Activated naive CD8-positive, alpha-beta T cell treated with anti-CD3 and anti-CD28 coated beads, Interleukin-2, amount 10 ng/mL, durations not matched to agents 7 days and 5 days (primary cell): ENCODE measurements at regions not wholly inside any gene's neighbourhood (a gene's known extent, or its start where the extent isn't known, plus 50 kb on each side); places are given as distances from the start of the nearest gene placed in this dataset.
"Not testable (repeated sequence)": the region's sequence is repeated elsewhere in the genome, so short reads cannot be mapped to it uniquely, and the experiment has no call there.

ENCODE experiments used
- ATAC-seq: fragments of 150-1000 bp; cut with Tn5 transposase; one replicate; pipeline ENCODE4 v1.10.0; 2021; ENCODE audit warnings: low read depth, moderate library complexity
- POLR2A ChIA-PET: fragments of 350-600 bp; sonication (Branson Sonifier 250); formaldehyde crosslinking; loops from one replicate; lab custom pipeline; 2021; ENCODE audit warnings: antibody characterized with exemption; lab: Charles Lee
- DNase-seq: peaks from one replicate; pipeline ENCODE4 v3.0.0; 2021
- H3K27ac Mint-ChIP-seq: one replicate; pipeline ENCODE4 v1.8.0; 2022; ENCODE audit warnings: mild to moderate bottlenecking, mixed read lengths
- H3K27me3 Mint-ChIP-seq: one replicate; pipeline ENCODE4 v1.8.0; 2022; ENCODE audit warnings: mild to moderate bottlenecking, moderate library complexity, mixed read lengths
- H3K36me3 Mint-ChIP-seq: one replicate; pipeline ENCODE4 v1.8.0; 2021; ENCODE audit warnings: mild to moderate bottlenecking, mixed read lengths
- H3K4me1 Mint-ChIP-seq: one replicate; pipeline ENCODE4 v1.8.0; 2021; ENCODE audit warnings: mixed read lengths
- H3K4me3 Mint-ChIP-seq: one replicate; pipeline ENCODE4 v1.8.0; 2022; ENCODE audit warnings: mild to moderate bottlenecking, moderate library complexity, mixed read lengths
- H3K9me3 Mint-ChIP-seq: one replicate; pipeline ENCODE4 v1.8.0; 2021; ENCODE audit warnings: mixed read lengths

DNA sequence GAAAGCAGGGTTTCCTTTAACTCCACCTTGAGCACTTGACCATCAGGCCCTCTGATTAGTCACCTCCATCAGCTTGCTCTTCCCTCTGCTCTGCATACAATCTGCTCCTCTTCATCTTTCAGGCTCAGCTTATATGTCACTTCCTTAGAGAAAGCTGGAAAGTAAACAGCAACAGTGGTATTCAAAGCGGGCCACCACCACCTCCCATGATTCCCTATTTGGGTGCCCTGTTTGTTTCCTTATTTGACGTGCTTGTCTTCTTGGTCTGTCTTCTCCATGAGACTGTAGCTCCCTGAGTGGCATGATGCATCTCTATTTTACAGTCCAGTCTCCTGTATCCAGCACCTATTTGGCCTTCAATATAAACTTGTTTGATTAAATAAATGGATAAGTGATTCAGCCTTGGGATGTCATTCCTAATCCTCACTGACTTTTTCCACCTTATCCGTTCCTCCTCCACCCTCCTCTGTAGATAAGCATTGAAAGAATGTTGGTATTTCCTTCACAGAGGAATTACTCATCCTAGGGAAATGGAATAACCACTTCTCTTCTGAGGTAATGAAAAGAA lies 102.8 kb upstream of the SGK1 start:
- no peak overlapping the region for H3K4me3 Mint-ChIP-seq
- POLR2A ChIA-PET: no interaction called here
- H3K27ac Mint-ChIP-seq: no peak overlapping the region
- H3K4me1 Mint-ChIP-seq: no peaks in the 10 kb centered on the region
- DNase-seq: no peak
- H3K36me3 Mint-ChIP-seq: peaks cover 5% of the 10 kb centered on the region
- H3K9me3 Mint-ChIP-seq: no peaks in the 10 kb centered on the region
- peaks cover 3% of the 10 kb centered on the region for H3K27me3 Mint-ChIP-seq
- no peak for ATAC-seq

DNA sequence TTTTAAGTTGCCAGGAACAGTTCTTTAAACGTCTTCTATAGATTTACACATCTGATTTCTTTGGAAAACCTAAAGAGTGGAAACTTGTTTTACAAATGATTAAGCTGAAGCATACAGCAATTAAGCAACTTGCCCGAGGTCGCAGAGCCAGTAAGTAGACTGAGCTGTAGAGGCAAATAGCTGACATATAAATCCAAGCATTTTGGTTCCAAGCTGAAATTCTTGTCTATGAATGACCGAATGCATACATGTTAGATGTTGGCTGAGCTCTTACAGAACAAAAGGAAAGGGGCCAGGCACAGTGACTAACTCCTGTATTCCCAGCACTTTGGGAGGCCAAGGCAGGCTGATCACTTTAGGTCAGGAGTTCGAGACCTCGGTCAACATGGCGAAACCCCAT lies 101.8 kb upstream of the SGK1 start:
- Mint-ChIP-seq H3K9me3 (no peaks in the 10 kb centered on the region), H3K27me3 (peaks cover 3% of the 10 kb centered on the region), H3K4me1 (peaks cover 4% of the 10 kb centered on the region), H3K36me3 (peaks cover 5% of the 10 kb centered on the region), H3K4me3 (no peak overlapping the region), H3K27ac (no peak overlapping the region)
- DNase-seq: no peak
- ATAC-seq: no peak
- POLR2A ChIA-PET: no interaction called here

DNA sequence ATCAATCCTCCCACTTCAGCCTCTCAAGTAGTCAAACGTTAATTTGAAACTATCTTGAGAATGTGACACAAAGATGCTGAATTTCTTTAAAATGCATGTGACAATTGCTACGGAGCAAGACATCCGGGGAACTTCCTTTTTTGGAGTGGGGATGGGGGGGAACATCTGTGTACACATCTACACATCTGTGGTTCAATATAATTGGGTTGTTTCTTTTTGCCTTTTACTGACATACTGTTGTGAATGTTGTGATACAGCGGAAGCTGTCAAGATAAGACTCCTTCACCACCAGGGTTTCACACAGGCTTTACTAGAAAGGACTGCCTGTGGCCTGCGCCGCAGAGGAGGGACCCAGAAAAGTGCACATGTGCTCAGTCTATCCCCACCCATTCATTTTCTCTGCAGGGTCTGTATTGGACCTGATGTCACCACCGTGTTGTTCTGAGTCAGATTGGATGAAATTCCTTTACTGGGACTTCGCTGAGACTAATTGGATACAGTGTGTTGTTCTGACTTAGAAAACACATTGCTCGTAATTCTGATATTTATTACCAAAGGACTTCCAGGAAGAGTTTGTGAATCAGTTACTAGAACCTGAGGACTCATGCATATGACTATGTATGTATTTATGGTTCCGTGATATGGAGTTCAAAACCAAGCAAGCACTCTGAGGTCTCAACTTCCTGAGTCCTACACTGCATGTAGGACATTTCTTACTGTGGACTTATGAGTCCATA lies 98.7 kb upstream of the SGK1 start:
- Mint-ChIP-seq H3K9me3 (peaks cover 3% of the 10 kb centered on the region), H3K4me1 (peaks cover 4% of the 10 kb centered on the region), H3K27ac (no peak overlapping the region), H3K4me3 (no peak overlapping the region), H3K36me3 (no peaks in the 10 kb centered on the region), H3K27me3 (peaks cover 3% of the 10 kb centered on the region)
- POLR2A ChIA-PET: no interaction called here
- ATAC-seq (peak; percentile 61), DNase-seq (no peak)

GRCh38 chr6:134415656-134416055 lies 97.7 kb upstream of the SGK1 start:
- ATAC-seq (no peak), DNase-seq (no peak)
- Mint-ChIP-seq H3K27me3 (peaks cover 3% of the 10 kb centered on the region), H3K4me3 (no peak overlapping the region), H3K4me1 (peaks cover 4% of the 10 kb centered on the region), H3K9me3 (peaks cover 3% of the 10 kb centered on the region), H3K36me3 (peaks cover 1% of the 10 kb centered on the region), H3K27ac (peak overlapping the region; percentile 77)
- POLR2A ChIA-PET: no interaction called here

GRCh38 chr6:134415194-134415593 lies 97.3 kb upstream of the SGK1 start:
- no peak for ATAC-seq
- no peak overlapping the region for H3K4me3 Mint-ChIP-seq
- H3K36me3 Mint-ChIP-seq: peaks cover 1% of the 10 kb centered on the region
- POLR2A ChIA-PET: no interaction called here
- peaks cover 3% of the 10 kb centered on the region for H3K9me3 Mint-ChIP-seq
- peak overlapping the region; percentile 77 for H3K27ac Mint-ChIP-seq
- H3K4me1 Mint-ChIP-seq: peaks cover 4% of the 10 kb centered on the region
- peaks cover 3% of the 10 kb centered on the region for H3K27me3 Mint-ChIP-seq
- DNase-seq: no peak

DNA sequence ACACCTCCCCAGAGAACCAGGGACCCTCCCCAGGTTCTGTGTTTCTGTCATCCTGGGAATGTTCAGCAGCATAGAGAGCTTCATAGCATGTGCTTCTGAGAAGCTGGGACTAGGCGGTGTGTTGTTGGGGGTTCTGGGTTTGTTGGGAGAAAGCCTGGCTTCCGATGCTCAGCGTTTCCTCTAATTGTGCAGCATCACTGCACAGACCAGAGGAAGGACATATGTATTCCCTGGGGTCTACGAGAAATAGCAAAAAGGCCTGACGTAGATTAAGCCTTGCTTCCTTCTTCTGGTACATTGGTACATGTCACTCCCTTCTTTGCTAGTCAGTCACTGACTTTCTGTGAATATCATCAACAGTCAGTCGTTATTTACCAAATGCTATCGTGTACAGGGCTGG lies 96.9 kb upstream of the SGK1 start:
- POLR2A ChIA-PET: no interaction called here
- H3K4me1 Mint-ChIP-seq: peaks cover 4% of the 10 kb centered on the region
- ATAC-seq: no peak
- no peak overlapping the region for H3K27ac Mint-ChIP-seq
- peaks cover 3% of the 10 kb centered on the region for H3K9me3 Mint-ChIP-seq
- H3K36me3 Mint-ChIP-seq: peaks cover 1% of the 10 kb centered on the region
- H3K4me3 Mint-ChIP-seq: no peak overlapping the region
- H3K27me3 Mint-ChIP-seq: peaks cover 3% of the 10 kb centered on the region
- DNase-seq: no peak

DNA sequence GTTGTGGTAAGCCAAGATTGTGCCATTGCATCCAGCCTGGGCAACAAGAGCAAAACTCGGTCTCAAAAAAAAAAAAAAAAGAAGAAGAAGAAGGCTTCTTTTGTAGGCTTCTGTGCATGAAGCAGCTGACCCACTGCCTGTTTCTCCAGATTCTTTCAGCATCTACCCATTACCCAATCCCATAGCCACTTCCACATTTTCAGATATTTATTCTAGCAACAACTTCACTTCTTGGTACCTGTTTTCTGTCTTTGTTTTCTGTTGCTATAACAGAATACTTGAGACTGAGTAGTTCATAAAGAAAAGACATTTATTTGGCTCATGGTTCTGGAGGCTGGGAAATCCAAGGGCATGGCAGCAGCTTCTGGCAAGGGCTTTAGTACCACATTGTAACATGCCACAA lies 95.3 kb upstream of the SGK1 start:
- Mint-ChIP-seq H3K27me3 (no peaks in the 10 kb centered on the region), H3K27ac (no peak overlapping the region), H3K4me1 (peaks cover 4% of the 10 kb centered on the region), H3K9me3 (peaks cover 3% of the 10 kb centered on the region), H3K36me3 (peaks cover 1% of the 10 kb centered on the region), H3K4me3 (no peak overlapping the region)
- ATAC-seq (no peak), DNase-seq (no peak)
- POLR2A ChIA-PET: no interaction called here

DNA sequence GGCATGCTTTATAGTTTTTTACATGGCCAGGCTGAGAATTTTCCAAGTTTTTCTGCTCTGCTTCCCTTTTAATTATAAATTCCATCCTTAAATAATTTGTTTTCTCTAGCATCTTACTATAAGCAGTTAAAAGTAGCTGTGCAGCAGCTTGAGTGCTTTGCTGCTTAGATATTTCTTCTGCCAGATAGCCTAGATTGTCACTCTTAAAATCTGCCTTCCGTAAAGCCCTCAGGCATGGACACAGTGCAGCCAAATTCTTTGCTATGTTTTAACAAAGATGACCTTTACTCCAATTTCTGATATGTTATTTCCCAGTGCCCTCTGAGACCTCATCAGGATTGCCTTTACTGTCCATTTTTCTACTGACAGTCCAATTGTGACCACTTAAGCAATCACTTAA lies 92.6 kb upstream of the SGK1 start:
- H3K4me3 Mint-ChIP-seq: no peak overlapping the region
- ATAC-seq (no peak), DNase-seq (no peak)
- H3K4me1 Mint-ChIP-seq: peaks cover 2% of the 10 kb centered on the region
- H3K27me3 Mint-ChIP-seq: no peaks in the 10 kb centered on the region
- peaks cover 3% of the 10 kb centered on the region for H3K9me3 Mint-ChIP-seq
- H3K27ac Mint-ChIP-seq: no peak overlapping the region
- H3K36me3 Mint-ChIP-seq: peaks cover 1% of the 10 kb centered on the region
- POLR2A ChIA-PET: no interaction called here

- Mint-ChIP-seq H3K4me1 (peaks cover 1% of the 10 kb centered on the region), H3K27me3 (no peaks in the 10 kb centered on the region), H3K4me3 (no peak overlapping the region), H3K9me3 (no peaks in the 10 kb centered on the region), H3K36me3 (peaks cover 1% of the 10 kb centered on the region), H3K27ac (no peak overlapping the region)
- DNase-seq (no peak), ATAC-seq (no peak)
- POLR2A ChIA-PET: no interaction called here
Observed at GRCh38 chr6:134407791-134408190, 89.9 kb upstream of the SGK1 start.

DNA sequence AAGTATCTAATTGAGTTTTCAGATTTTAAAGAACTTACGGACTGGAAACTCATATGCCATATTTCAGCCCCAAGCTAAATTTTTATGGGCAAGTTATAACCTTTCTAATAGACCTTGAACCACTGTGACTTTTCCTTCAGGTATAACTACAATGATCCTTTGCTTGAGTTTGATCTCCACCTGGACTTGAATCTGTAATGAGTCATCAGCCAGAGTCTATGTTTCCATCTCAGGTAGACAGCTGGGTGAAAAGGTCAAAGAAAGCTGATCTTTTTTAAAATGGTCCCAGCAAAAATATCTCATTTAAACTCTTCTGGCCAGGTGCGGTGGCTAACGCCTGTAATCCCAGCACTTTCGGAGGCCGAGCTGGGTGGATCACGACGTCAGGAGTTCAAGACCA lies 88.4 kb upstream of the SGK1 start:
- Mint-ChIP-seq H3K27me3 (no peaks in the 10 kb centered on the region), H3K4me1 (peaks cover 8% of the 10 kb centered on the region), H3K4me3 (no peak overlapping the region), H3K27ac (no peak overlapping the region), H3K36me3 (peaks cover 1% of the 10 kb centered on the region), H3K9me3 (no peaks in the 10 kb centered on the region)
- DNase-seq: no peak
- POLR2A ChIA-PET: no interaction called here
- ATAC-seq: no peak

- Mint-ChIP-seq H3K4me3 (no peak overlapping the region), H3K9me3 (no peaks in the 10 kb centered on the region), H3K27me3 (no peaks in the 10 kb centered on the region), H3K27ac (no peak overlapping the region), H3K36me3 (no peaks in the 10 kb centered on the region), H3K4me1 (peaks cover 8% of the 10 kb centered on the region)
- no peak for DNase-seq
- no peak for ATAC-seq
- POLR2A ChIA-PET: no interaction called here
Observed at GRCh38 chr6:134405386-134406087, 87.6 kb upstream of the SGK1 start.

DNA sequence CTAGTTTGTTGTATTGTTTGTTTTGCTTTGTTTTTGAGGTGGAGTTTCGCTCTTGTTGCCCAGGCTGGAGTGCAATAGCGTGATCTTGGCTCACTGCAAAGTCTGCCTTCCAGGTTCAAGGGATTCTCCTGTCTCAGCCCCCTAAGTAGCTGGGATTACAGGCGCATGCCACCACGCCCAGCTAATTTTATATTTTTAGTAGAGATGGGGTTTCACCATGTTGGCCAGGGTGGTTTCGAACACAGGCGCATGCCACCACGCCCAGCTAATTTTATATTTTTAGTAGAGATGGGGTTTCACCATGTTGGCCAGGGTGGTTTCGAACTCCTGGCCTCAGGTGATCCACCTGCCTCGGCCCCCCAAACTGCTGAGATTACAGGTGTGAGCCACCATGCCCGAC lies 85.4 kb upstream of the SGK1 start:
- POLR2A ChIA-PET: interaction anchor here (0.6 kb wide), 1 partner anchor 76 kb away, joined by 3 read pairs; no protein-coding TSS in a partner anchor
- H3K4me1 Mint-ChIP-seq: peaks cover 11% of the 10 kb centered on the region
- H3K36me3 Mint-ChIP-seq, H3K9me3 Mint-ChIP-seq, DNase-seq, H3K4me3 Mint-ChIP-seq, H3K27me3 Mint-ChIP-seq, H3K27ac Mint-ChIP-seq, ATAC-seq: not testable (repeated sequence)

GRCh38 chr6:134402372-134402984 lies 84.6 kb upstream of the SGK1 start:
- peak overlapping the region; percentile 24 for H3K27ac Mint-ChIP-seq
- H3K4me1 Mint-ChIP-seq: peaks cover 11% of the 10 kb centered on the region
- POLR2A ChIA-PET: no interaction called here
- no peaks in the 10 kb centered on the region for H3K9me3 Mint-ChIP-seq
- ATAC-seq: no peak
- DNase-seq: no peak
- no peak overlapping the region for H3K4me3 Mint-ChIP-seq
- no peaks in the 10 kb centered on the region for H3K36me3 Mint-ChIP-seq
- H3K27me3 Mint-ChIP-seq: no peaks in the 10 kb centered on the region
